ENCODE measurements at regions not wholly inside any gene's neighbourhood (a gene's known extent, or its start where the extent isn't known, plus 50 kb on each side); places are given as distances from the start of the nearest gene placed in this dataset.

GRCh38 chr10:123385508-123386080 lies 231.4 kb downstream of the BUB3 start:
- TF ChIP-seq POLR2A (IDR thresholded peaks at IDR 0.05) (no peak), CTCF (IDR thresholded peaks at IDR 0.05) (no peak), POLR2AphosphoS5 (IDR thresholded peaks at IDR 0.05) (no peak)
